GM19328 (cell line): ENCODE measurements at regions not wholly inside any gene's neighbourhood (a gene's known extent, or its start where the extent isn't known, plus 50 kb on each side); places are given as distances from the start of the nearest gene placed in this dataset.
"Not testable (repeated sequence)": the region's sequence is repeated elsewhere in the genome, so short reads cannot be mapped to it uniquely, and the experiment has no call there.

Experiments
- ATAC-seq: cut with Tn5 transposase; IDR thresholded peaks from one replicate; pipeline ENCODE4 v1.9.1; 2021; ENCODE audit warnings: mild to moderate bottlenecking, moderate library complexity; ENCODE audit not compliant: unreplicated experiment

DNA sequence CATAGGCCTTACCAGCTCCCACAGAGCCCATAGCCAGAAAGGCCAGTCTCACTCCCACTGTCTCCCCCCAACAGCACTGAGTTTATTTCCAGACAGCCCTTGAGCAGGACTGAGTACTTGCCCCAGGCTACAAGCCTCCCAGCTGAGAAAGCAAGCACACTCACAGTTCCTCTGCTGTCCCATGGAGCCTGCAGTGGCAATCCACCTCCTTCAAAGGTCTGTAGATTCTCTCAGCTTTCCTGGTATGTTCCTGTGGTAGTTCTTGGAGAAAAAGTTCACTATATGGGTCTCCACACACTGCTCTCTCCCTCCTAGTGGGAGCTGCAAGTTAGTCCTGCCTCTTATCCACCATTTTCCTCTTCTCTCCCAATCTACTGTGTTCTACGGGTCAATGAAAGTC lies 728.7 kb downstream of the DIAPH3 start:
- no peak for ATAC-seq

DNA sequence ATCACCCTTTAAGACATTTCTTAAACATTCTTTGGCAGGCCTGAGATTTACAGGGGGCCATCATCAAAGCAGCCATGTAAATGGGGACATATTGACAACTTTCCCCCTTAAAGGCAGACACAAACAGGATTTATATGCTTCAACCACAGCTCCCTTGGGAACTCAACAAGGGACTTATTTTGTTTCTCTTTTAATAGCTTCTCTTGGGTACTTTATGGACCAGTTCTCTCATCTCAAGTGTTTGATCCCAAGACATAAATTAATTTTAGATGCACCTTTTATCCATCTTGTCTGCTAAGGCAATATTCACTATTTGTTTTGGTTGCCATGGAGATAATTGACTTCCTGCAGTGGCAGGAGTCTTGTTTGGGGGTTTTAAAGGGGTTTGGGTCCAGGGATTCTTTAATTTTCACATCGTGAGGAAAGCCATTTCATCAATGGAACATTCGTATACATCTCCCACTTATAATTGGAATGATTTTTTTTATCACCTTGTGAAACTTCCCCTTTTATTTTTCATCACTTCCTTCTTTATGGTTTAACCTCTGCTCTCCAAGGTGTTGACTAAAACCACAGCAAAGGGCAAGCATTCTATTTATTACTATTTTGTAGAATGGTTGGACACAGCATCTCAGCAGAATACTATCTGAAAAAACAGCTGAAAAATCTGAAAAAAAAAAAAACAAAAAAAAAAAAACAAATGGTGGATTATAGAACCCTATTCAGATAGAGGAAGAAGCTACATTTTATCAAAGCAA lies 726.0 kb downstream of the DIAPH3 start:
- no peak for ATAC-seq

DNA sequence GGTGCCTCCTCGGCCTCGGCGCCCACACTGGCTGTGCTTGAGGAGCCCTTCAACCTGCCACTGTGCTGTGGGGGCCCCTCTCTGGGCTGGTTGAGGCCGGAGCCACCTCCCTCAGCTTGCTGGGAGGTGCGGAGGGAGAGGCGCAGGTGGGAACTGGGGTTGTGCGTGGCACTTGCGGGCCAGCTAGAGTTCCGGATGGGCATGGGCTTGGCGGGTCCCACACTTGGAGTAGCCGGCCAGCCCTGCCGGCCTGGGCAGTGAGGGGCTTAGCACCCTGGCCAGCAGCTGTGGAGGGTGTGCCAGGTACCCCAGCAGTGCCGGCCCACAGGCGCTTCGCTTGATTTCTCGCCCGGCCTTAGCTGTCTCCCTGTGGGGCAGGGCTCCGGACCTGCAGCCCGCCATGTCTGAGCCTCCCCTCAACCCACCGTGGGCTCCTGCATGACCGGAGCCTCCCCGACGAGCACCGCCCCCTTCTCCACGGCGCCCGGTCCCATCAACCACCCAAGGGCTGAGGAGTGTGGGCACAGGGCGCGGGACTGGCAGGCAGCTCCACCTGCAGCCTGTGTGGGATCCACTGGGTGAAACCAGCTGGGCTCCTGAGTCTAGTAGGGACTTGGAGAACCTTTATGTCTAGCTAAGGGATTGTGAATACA lies 723.8 kb downstream of the DIAPH3 start:
- no peak for ATAC-seq

DNA sequence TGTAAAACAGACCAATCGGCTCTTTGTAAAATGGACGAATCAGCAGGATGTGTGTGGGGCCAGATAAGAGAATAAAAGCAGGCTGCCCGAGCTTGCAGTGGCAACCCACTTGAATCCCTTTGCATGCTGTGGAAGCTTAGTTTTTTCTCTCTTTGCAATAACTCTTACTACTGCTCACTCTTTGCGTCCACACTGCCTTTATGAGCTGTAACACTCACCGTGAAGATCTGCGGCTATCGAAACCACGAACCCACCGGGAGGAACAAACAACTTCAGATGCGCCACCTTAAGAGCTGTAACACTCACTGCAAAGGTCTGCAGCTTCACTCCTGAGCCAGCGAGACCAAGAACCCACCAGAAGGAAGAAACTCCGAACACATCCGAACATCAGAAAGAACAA lies 722.7 kb downstream of the DIAPH3 start:
- not testable (repeated sequence) for ATAC-seq

DNA sequence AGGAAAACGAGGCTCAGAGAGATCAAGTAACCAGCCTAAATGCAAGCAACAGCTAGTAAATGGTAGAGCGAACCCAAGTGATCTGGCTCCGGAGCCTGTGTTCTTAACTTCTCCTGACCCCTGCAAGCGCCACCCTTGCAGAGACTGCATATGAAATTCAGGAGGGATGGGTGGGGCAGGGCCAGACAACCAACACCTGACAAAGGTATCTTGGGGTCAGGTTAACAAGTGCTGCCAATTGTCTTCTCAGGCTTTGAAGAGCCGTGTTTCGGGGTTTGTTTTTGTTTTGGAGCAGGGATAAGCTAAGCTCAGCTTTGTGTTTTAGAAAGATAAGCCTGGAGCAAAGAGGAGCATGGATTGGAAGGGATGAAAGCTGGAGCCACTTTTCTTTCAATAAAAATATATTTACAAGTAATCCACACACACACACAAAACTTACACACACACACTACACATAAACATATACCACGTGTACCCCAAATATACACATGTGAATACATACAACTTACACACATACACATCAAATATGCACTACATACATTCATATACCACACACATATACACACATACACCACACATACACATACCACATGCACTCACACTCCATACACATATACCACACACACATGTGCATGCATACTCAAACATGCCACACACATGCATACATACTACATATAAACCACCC lies 722.0 kb downstream of the DIAPH3 start:
- ATAC-seq = no peak

DNA sequence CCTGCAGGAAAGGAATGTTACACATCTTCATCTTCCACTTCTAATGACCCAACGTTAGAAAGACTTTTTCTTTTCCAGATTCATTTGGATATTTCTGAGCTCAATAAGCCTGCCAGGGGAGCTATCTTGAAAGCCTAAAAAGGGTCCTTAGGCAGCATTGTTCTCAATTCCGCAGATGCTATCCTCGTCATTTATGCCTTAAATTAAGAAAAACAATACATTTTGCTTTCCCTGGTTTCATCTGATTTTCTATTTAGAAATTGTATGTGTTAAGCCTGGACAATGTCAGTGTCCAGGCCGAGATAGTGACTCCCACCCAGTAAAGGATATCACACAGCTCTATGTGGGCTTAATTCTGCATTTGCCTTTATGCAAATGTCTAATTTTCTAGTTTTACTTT lies 721.3 kb downstream of the DIAPH3 start:
- ATAC-seq = no peak

DNA sequence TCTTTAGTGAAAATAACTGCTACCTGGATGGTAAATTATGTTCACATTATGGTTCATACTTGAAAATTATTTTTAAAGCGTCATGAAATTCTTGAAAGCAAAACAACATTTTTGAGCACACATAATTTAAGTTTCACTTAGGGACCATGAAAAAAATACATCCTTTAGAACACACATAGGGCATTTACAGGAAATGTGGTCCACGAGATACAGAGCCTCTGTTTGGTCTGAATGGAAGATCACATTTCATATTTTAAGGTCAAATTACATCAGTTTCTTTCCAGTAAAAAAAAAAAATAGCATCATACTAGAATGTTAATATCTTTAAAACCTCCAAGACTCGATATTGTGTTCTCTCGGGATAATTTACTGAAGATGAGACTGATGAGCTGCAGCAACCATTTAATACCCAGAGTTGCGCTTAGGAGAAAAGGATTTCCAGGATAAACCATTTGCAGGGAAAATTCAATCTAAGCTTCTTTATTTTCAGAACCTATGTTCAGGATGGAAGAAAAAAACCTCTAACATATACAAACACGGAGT lies 720.7 kb downstream of the DIAPH3 start:
- ATAC-seq = no peak

DNA sequence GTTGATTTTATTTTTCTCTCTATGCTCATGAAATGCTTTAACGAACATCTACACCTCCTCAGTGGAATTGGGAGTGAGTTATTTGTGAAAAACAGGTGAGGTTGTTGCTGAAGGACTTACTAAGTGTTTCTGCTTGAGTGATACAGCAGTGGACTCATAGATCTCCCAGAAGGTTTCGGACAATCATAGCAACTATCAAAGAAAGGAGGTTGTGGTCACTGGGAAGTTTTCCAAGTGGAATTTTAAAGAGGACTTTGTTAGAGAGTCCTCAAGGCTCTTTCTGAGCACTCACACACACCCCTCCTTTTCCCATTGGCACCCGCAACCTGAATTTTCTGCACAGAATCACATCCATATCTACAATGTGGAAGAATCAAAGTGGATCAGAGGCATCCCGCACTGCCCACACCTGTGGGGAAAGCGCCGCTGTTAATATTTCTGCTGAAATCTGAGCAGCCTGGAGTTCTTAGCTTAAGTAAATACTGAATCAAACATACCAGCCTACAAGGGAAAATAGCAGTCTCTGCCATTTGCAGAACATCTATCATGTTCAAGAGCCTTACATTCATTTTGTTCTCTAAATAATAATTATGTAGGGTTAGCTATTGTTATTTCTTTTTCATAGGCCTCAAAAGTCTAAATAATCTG lies 719.4 kb downstream of the DIAPH3 start:
- no peak for ATAC-seq

DNA sequence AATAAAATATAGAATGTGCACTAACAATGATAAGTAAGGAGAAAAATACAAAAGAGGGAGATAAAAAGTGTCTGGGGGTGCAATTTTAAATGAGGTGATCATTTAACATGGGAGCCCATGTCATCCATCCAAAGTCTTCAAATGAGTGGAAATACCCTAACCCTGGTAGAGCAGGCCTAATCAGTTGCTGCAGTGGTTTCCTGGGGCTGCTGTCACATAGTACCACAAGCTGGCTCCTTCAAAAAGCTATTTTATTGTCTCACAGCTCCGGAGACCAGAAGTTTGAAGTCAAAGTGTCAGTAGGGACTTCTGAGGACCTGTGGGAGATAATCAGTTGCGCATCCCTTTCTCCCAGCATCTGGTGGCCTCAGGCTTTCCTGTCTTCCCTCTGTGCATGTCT lies 717.9 kb downstream of the DIAPH3 start:
- no peak for ATAC-seq

DNA sequence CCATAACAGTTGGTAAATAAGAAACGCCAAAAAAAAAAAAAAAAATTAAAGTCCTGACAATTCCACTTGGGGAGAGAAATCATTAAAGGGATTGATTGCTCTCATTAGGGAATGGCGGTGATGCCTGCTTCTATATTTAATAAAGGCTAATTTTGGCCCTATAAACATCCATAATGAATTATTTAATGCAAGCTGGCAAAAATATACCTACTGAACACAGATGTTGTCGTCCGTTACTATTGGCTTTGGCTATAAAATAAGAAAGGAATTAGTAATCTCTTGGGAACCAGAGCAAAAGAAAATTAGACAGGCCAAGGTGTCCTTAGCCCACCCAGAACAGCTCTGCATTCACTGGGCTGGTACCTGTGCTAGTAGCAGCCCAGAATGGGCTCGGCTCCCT lies 717.3 kb downstream of the DIAPH3 start:
- no peak for ATAC-seq

DNA sequence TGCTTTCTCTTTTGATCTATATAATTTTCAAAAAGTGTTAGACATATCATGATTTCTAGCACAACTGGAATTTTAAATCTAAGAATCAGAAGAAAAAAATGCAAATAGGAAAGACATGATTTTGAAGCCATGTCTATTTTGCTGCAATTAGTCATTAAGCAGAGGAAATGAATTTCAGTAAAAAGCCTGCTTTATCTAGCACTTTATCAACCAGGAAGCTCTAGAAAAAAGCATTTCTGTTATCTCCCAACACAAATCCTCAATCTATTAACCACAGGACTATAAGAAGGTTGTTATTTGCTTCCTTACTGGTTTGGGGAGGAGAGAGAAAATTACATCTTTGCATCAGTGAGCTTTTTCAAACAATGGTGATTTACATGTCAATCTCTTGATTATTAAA lies 716.7 kb downstream of the DIAPH3 start:
- ATAC-seq = no peak

DNA sequence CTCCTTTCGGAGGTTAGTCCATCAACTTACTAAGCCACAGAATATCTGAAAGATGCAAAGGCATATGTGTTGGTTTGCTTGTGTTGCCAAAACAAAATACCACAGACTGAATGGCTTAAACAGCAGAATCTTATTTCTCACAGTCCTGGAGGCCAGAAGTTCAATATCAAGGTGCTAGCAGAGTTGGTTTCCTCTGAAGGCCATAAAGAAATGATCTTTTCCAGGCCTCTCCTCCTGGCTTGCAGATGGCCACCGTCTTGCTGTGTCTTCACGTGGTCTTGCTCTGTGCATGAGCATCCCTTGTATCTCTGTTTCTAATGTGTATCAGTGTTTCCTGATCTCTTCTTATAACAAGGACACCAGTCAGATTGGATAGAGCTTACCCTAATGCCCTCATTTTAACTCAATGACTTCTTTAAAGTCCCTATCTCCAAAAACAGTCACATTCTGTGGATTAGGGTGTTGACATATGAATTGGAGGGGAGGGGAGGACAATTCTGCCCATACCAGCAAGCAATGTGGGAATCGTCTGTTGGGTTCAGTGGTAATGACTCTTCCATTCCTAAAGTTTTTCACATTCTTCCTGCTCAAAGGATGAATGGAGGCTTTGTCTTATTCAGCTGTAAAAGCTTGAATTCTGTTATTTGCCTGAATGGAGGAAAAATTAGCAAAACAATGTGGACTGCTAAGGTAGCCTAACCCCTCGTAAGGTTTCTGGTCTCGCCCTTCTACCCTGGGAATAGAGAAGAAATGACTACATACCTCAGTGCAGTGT lies 715.7 kb downstream of the DIAPH3 start:
- no peak for ATAC-seq

DNA sequence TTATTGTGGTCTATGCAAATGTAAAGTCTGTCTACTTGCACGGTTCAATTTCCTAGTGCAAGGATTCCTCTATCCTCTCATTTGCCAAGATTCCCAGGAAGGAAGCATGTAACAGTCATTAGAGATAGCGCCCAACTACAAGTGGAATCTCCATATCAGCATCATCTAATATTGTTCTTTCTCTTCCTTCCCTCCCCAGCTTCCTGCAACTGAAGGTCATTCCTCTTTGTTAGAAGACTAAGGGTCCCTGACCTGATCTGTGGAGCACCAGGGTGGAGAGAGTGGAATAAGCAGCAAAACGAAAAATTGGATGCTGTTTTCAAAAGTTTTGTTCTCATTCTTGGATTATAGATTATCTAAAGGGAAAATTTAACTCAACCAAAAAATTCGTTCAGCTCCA lies 714.0 kb downstream of the DIAPH3 start:
- ATAC-seq = no peak

DNA sequence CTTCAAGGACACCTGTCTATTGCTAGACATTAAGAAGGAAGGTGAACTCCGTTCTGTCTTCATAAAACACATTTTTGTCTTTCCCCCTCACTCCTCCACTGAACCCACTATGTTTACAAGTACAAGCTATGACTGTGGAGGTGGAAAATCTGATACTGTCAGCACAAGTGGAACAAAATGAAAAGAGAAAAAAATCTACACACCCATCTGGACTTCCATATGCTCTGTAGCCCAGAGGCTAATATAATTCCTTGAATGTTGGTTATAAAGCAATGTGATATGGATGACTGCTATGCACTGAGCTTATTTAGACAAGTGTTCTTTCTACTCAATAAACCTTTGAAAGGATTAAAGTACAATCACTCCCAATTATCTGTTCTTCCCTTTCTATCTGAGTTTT lies 713.5 kb downstream of the DIAPH3 start:
- no peak for ATAC-seq

DNA sequence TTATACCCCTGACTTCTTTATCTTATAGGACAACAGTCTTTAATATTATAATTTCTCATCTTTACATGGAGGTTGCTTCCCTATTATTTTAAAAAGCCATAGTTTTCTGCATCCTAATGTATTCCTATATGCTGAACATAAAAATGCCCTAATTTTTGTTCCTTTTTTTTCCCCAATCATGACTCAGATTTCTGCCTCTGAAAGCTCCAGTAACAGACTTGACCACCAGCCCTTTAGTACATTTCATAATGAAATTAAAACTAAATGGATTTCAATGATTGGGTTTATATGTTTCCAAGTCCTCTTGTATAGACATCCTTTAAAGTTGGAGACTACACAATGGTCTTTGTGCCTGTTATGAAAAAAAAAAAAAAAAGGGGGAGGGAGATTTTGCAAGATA lies 712.5 kb downstream of the DIAPH3 start:
- no peak for ATAC-seq

DNA sequence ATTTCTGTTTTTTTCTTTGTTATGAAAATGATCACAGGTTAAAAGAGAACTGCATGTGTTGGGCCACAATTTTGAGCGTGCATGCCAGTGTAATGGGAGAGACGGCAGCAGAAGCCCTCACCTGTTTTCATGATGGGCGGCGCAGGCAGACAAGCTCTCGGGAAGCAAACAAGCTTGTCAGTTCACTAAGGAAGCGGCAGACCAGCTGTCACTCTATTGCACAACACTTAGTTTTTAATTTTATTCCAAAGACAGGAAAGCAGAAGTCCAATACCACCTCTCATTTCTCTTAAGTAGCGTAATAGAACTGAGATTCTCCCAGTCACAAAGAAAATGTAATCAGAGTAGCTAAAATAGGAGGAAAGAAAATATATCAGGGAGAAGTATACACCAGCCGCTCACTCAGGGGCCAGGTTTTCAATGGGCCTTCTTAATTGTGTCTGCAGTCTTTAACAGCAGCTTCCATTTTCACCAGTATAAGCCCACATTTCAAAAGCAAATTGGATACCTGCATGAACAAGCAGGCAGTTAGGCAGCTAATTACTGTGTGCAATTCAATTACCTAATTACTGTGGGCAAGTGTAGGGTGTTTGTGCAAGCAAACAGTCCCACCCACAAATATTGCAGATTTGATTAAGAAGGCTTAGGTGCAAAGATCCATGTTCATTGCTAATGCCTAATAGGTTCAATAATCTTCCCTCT lies 711.4 kb downstream of the DIAPH3 start:
- ATAC-seq = no peak

DNA sequence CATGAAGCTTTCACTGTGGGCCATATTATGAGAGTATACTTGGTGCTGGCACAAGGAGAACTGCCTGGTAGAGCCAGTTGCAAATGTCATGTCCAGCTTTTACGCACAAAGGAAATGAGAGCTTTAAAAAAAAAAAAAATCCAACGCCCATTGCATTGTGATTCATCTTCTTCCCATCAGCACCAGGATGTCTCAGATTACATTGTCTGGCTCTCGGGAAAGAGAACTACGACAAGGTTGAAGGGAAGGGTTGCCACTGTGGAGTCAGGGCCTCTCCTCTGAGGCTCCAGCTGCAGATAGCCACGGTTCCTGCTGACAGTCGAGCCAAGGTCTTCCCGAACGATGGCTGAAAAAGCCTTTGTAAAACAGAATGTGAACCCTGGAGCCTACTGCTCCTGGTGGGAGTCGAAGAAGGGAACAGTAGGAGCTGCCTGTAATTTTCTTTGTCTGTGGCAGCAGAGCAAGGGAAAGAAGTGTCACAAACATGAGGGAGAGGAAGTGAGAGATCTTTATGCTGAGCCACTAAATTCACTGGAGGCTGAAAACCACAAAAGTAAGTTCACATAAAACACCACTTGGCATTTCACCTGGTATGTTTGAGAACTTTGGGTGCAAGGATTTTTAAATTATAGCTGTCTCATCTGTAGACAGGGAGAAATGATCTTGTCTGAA lies 704.7 kb downstream of the DIAPH3 start:
- no peak for ATAC-seq

DNA sequence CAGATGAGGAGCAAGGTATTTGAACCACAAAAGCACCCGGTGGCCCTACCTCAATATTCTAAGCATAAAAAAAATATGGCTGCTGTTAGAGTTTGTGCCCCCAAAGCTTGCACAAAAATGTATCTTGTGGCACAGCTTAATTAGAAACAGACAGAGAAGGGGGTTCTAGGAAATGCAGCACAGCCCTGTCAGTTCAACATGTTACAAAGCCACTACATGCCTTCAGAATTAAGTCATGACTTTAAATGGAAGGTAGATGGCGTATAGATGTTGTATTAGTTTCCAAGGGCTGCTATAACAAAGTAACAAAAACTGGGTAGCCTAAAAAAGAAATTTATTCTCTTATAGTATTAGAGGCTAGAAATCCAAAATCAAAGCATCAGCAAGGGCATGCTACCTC lies 703.8 kb downstream of the DIAPH3 start:
- ATAC-seq = no peak

DNA sequence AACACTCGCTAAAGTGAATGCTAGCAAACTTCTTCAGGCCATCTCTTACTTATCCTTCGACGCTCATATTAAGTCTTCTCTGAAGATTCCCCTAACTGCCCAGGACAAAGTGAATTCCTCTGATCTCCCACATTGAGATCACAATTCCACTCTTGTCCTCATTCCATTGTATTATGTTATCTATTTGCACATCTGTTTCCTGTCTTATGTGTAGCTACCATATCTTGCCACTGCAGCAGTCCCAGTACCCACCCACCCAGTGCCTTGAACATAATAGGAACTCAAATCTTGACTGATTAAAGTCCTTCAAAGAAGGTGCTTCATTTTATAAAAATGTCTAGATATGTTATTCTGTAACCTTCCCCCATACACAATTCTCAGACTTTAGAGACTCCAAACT lies 702.3 kb downstream of the DIAPH3 start:
- ATAC-seq = no peak

DNA sequence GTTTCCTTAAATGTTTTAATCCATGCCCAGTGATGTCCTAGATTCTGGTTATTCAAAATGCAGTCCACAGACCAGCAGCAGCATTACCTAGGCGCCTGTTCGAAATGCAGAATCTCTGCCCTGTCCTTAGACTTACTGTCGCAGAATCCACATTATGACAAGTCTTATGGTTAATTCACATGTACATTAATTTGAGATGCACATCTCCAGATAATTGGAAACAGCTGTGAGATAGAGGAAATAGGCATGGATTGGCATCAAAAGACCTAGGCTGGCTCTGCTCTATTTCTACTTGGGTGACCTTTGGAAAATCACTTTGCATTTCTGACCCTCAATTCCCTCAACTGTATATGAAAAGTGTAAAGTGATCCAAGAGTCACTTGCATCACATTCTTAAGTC lies 700.7 kb downstream of the DIAPH3 start:
- no peak for ATAC-seq
